RPMI7951 (cell line): ENCODE measurements at regions not wholly inside any gene's neighbourhood (a gene's known extent, or its start where the extent isn't known, plus 50 kb on each side); places are given as distances from the start of the nearest gene placed in this dataset.

ENCODE experiments used
- DNase-seq: peaks from one replicate; pipeline ENCODE4 v3.0.0-alpha.2; 2012; ENCODE audit warnings: low read depth

GRCh38 chr7:156456032-156456431 is 184.5 kb upstream of the RNF32 start:
- no peak for DNase-seq

GRCh38 chr7:156450473-156450872 is 190.1 kb upstream of the RNF32 start:
- no peak for DNase-seq

GRCh38 chr7:156448918-156449317 is 191.7 kb upstream of the RNF32 start:
- no peak for DNase-seq

GRCh38 chr7:156446990-156447389 is 193.6 kb upstream of the RNF32 start:
- DNase-seq: no peak

- no peak for DNase-seq
Measured at GRCh38 chr7:156445997-156446761, 194.4 kb upstream of the RNF32 start.

GRCh38 chr7:156442516-156442915 is 198.1 kb upstream of the RNF32 start:
- no peak for DNase-seq

- no peak for DNase-seq
Measured at GRCh38 chr7:156440456-156440855, 200.1 kb upstream of the RNF32 start.

- no peak for DNase-seq
Measured at GRCh38 chr7:156438011-156438410, 202.6 kb upstream of the RNF32 start.

GRCh38 chr7:156437021-156437614 is 203.5 kb upstream of the RNF32 start:
- no peak for DNase-seq

GRCh38 chr7:156435486-156436231 is 204.9 kb upstream of the RNF32 start:
- DNase-seq: no peak

GRCh38 chr7:156434706-156435105 is 205.9 kb upstream of the RNF32 start:
- DNase-seq: no peak

- no peak for DNase-seq
Measured at GRCh38 chr7:156432018-156432417, 208.6 kb upstream of the RNF32 start.

GRCh38 chr7:156430109-156430508 is 210.5 kb upstream of the RNF32 start:
- no peak for DNase-seq

GRCh38 chr7:156429514-156429913 is 211.1 kb upstream of the RNF32 start:
- no peak for DNase-seq

- DNase-seq: peak; percentile 45
Measured at GRCh38 chr7:156423876-156424275, 216.7 kb upstream of the RNF32 start.

- no peak for DNase-seq
Measured at GRCh38 chr7:156420496-156420895, 220.1 kb upstream of the RNF32 start.

- no peak for DNase-seq
Measured at GRCh38 chr7:156419782-156420181, 220.8 kb upstream of the RNF32 start.

- no peak for DNase-seq
Measured at GRCh38 chr7:156402255-156402654, 238.3 kb upstream of the RNF32 start.

- no peak for DNase-seq
Measured at GRCh38 chr7:156401617-156402016, 239.0 kb upstream of the RNF32 start.

GRCh38 chr7:156400046-156400445 is 240.5 kb upstream of the RNF32 start:
- DNase-seq: no peak

GRCh38 chr7:156397249-156397648 is 243.3 kb upstream of the RNF32 start:
- DNase-seq: no peak

- no peak for DNase-seq
Measured at GRCh38 chr7:156389116-156389692, 251.4 kb upstream of the RNF32 start.

- peak; percentile 3 for DNase-seq
Measured at GRCh38 chr7:156386097-156386496, 254.5 kb upstream of the RNF32 start.
